Prostate gland (tissue), 2 donors: ENCODE measurements at regions not wholly inside any gene's neighbourhood (a gene's known extent, or its start where the extent isn't known, plus 50 kb on each side); places are given as distances from the start of the nearest gene placed in this dataset.

Experiments used
- CTCF ChIP-seq, 4 experiments: fragments of 200-600 bp in 2 of 4; fragments of 450-650 bp in 2 of 4; sonication (generic) in 2 of 4; IDR thresholded peaks; 1 replicate in 3 of 4; 2 replicates in 1 of 4; pipeline ENCODE4 v1.5.1; 2016 to 2019; ENCODE audit warnings: antibody characterized with exemption in 4 of 4, mild to moderate bottlenecking in 2 of 4, moderate library complexity in 2 of 4
- POLR2A ChIP-seq: fragments of 450-650 bp; IDR thresholded peaks from one replicate; pipeline ENCODE4 v1.6.1; 2016; ENCODE audit warnings: antibody characterized with exemption, mild to moderate bottlenecking
- POLR2AphosphoS5 ChIP-seq: sonication (generic); formaldehyde crosslinking; IDR thresholded peaks from one replicate; pipeline ENCODE4 v1.6.1; 2017; ENCODE audit warnings: antibody characterized with exemption

- no peak for TF ChIP-seq CTCF (IDR thresholded peaks at IDR 0.05)
- no peak for TF ChIP-seq POLR2A
- no peak for TF ChIP-seq POLR2AphosphoS5
Observed at GRCh38 chr5:89293810-89294209, 410.8 kb upstream of the MEF2C start.
